ENCODE measurements at regions not wholly inside any gene's neighbourhood (a gene's known extent, or its start where the extent isn't known, plus 50 kb on each side); places are given as distances from the start of the nearest gene placed in this dataset.

DNA sequence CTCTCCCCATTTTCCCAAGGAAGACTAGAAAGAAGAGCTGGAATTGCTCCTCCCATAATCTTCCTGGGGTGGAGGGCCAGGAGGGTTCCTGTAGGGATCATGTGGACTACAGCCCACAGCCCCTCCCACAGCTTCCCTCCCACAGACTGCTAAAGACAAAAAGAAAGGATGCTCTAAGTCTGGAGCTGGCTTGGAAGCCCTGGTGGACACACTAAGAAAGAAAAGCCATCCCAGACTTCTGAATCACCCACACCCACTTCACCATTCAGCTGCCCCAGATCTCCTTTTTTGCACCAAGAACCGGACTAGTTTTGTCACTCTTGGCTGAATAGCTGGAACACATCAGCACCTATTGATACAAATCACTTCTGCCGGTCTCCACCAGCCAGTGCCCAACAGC is 56.8 kb upstream of the PLXNC1 start:
- DNase-seq (ENCODE audit: low read depth in 3 of 3, low spot score in 2 of 3) = no peak

GRCh38 chr12:94092516-94093241 is 55.7 kb upstream of the PLXNC1 start:
- DNase-seq (ENCODE audit: low read depth in 3 of 3, low spot score in 2 of 3) = no peak

DNA sequence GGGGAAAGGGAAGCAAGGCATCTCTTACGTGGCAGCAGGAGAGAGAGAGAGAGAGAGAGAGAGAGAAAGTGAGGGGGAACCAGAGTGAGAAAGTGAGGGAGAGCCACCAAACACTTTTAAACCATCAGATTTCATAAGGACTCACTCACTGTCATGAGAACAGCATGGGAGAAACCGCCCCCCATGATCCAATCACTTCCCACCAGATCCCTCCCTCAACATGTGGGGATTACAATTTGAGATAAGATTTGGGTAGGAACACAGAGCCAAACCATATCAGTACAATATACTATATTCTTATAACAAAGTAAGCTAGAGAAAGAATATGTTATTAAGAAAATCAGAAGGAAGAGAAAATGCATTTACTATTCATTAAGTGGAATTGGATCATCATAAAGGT is 53.7 kb upstream of the PLXNC1 start:
- DNase-seq (ENCODE audit: low read depth in 3 of 3, low spot score in 2 of 3) = no peak

- no peak for DNase-seq (ENCODE audit: low read depth in 3 of 3, low spot score in 2 of 3)
Observed at GRCh38 chr12:94095618-94096017, 52.8 kb upstream of the PLXNC1 start.

DNA sequence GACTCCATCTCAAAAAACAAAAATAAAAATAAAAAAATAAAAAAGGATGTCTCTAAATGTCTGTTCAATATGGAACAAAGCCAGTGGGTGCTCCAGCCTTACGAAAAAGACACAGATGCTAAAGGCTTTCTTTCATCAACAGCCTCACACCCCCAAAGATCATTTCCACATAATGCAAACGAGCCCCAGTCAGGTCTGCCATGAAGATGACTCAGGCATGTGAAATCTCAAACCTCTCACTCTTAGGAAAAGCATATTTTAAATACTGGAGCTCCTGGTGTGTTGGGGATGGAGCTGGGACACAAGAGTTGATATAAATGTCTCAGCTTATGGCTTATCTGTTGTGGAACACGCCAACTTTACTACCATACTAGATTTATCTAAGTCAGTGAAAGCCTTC is 49.9 kb upstream of the PLXNC1 start:
- no peak for DNase-seq (ENCODE audit: low read depth in 3 of 3, low spot score in 2 of 3)
